ENCODE measurements at regions not wholly inside any gene's neighbourhood (a gene's known extent, or its start where the extent isn't known, plus 50 kb on each side); places are given as distances from the start of the nearest gene placed in this dataset.

GRCh38 chr22:49473286-49473685, 354.4 kb downstream of the BRD1 start:
- no peak for TF ChIP-seq CTCF (conservative IDR thresholded peaks at IDR 0.05; ENCODE audit: low read length)
- no peak for TF ChIP-seq EZH2phosphoT487 (IDR thresholded peaks at IDR 0.05; ENCODE audit: borderline replicate concordance)
